PFSK-1 (cell line): ENCODE measurements at regions not wholly inside any gene's neighbourhood (a gene's known extent, or its start where the extent isn't known, plus 50 kb on each side); places are given as distances from the start of the nearest gene placed in this dataset.

ENCODE experiments used
- FOXP2 ChIP-seq: optimal IDR thresholded peaks from 2 replicates; pipeline ENCODE3; 2011; ENCODE audit warnings: borderline replicate concordance, control low read depth, inconsistent platforms; ENCODE audit not compliant: insufficient read depth; ENCODE audit errors: extremely low read length, extremely low read depth
- POLR2AphosphoS5 ChIP-seq: IDR thresholded peaks from 2 replicates; pipeline ENCODE4 v1.6.1; 2012; ENCODE audit warnings: low read depth, mild to moderate bottlenecking, control low read depth, low read length, moderate library complexity
- REST ChIP-seq, 2 experiments: IDR thresholded peaks; 2 replicates each; pipeline versions ENCODE4 v1.6.1 to v1.8.0; 2011 to 2012; ENCODE audit warnings: low read depth in 2 of 2, low read length in 2 of 2, control low read depth in 1 of 2, inconsistent platforms in 1 of 2, mild to moderate bottlenecking in 1 of 2, moderate library complexity in 1 of 2; ENCODE audit not compliant: insufficient read depth in 1 of 2
- SIN3A ChIP-seq: IDR thresholded peaks from 2 replicates; pipeline ENCODE4 v1.6.1; 2012; ENCODE audit warnings: mild to moderate bottlenecking, low read length, moderate library complexity, borderline replicate concordance; ENCODE audit not compliant: insufficient read depth
- TAF1 ChIP-seq: IDR thresholded peaks from 2 replicates; pipeline ENCODE4 v1.6.1; 2012; ENCODE audit warnings: low read length, control low read depth, borderline replicate concordance; ENCODE audit not compliant: insufficient read depth

GRCh38 chr2:37554687-37555086 is 116.8 kb downstream of the CDC42EP3 start:
- TF ChIP-seq SIN3A: no peak
- no peak for TF ChIP-seq FOXP2
- TF ChIP-seq POLR2AphosphoS5: no peak
- TF ChIP-seq REST (IDR thresholded peaks at IDR 0.05; ENCODE audit: insufficient read depth in 1 of 2, low read depth in 2 of 2, low read length in 2 of 2): no peak
- TF ChIP-seq TAF1: no peak

GRCh38 chr2:37555457-37555856 is 116.0 kb downstream of the CDC42EP3 start:
- TF ChIP-seq POLR2AphosphoS5: no peak
- TF ChIP-seq SIN3A: no peak
- no peak for TF ChIP-seq TAF1
- no peak for TF ChIP-seq REST (IDR thresholded peaks at IDR 0.05; ENCODE audit: insufficient read depth in 1 of 2, low read depth in 2 of 2, low read length in 2 of 2)
- TF ChIP-seq FOXP2: no peak

- no peak for TF ChIP-seq SIN3A
- no peak for TF ChIP-seq TAF1
- no peak for TF ChIP-seq REST (IDR thresholded peaks at IDR 0.05; ENCODE audit: insufficient read depth in 1 of 2, low read depth in 2 of 2, low read length in 2 of 2)
- TF ChIP-seq POLR2AphosphoS5: no peak
- no peak for TF ChIP-seq FOXP2
Observed at GRCh38 chr2:37556256-37556655, 115.2 kb downstream of the CDC42EP3 start.

GRCh38 chr2:37558623-37559022 is 112.8 kb downstream of the CDC42EP3 start:
- TF ChIP-seq POLR2AphosphoS5 (no peak), TAF1 (no peak), REST (IDR thresholded peaks at IDR 0.05; ENCODE audit: insufficient read depth in 1 of 2, low read depth in 2 of 2, low read length in 2 of 2) (no peak), SIN3A (no peak), FOXP2 (no peak)

GRCh38 chr2:37560241-37560848 is 111.1 kb downstream of the CDC42EP3 start:
- TF ChIP-seq FOXP2: no peak
- no peak for TF ChIP-seq TAF1
